ENCODE measurements at regions not wholly inside any gene's neighbourhood (a gene's known extent, or its start where the extent isn't known, plus 50 kb on each side); places are given as distances from the start of the nearest gene placed in this dataset.

DNA sequence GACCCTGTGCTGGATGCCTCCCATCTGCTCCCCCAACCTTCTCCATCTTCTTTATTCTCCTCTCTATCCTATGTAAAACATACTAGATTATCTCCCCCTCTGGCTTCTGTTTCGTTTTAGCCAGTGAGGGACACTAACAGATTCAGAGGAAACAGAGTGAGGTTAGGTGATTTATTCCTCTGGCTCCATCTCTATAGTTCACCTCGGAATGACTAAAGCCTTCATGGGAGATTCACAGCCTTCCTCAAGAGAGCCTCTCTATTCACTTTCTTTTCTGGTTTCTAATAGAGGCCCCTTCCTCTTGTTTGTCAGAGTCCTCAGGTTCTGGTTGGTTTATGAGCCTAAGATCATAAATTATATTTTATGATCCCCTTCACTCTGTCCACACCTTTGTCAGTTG is 633.1 kb upstream of the TYRP1 start:
- H3K36me3 ChIP-seq = no peaks in the 10 kb centered on the region
- no peaks in the 10 kb centered on the region for H3K4me1 ChIP-seq
- no peak overlapping the region for H3K27ac ChIP-seq
- H3K27me3 ChIP-seq (ENCODE audit: low read depth) = no peaks in the 10 kb centered on the region
- ATAC-seq (no peak), DNase-seq (no peak)
- TF ChIP-seq, protein P1, sequence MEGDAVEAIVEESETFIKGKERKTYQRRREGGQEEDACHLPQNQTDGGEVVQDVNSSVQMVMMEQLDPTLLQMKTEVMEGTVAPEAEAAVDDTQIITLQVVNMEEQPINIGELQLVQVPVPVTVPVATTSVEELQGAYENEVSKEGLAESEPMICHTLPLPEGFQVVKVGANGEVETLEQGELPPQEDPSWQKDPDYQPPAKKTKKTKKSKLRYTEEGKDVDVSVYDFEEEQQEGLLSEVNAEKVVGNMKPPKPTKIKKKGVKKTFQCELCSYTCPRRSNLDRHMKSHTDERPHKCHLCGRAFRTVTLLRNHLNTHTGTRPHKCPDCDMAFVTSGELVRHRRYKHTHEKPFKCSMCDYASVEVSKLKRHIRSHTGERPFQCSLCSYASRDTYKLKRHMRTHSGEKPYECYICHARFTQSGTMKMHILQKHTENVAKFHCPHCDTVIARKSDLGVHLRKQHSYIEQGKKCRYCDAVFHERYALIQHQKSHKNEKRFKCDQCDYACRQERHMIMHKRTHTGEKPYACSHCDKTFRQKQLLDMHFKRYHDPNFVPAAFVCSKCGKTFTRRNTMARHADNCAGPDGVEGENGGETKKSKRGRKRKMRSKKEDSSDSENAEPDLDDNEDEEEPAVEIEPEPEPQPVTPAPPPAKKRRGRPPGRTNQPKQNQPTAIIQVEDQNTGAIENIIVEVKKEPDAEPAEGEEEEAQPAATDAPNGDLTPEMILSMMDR (IDR thresholded peaks at IDR 0.05) = no peak
- no peak overlapping the region for H3K4me3 ChIP-seq
- intact Hi-C loops (cut with DNase I) = no loop called here
- peaks cover 6% of the 10 kb centered on the region for H3K9me3 ChIP-seq

DNA sequence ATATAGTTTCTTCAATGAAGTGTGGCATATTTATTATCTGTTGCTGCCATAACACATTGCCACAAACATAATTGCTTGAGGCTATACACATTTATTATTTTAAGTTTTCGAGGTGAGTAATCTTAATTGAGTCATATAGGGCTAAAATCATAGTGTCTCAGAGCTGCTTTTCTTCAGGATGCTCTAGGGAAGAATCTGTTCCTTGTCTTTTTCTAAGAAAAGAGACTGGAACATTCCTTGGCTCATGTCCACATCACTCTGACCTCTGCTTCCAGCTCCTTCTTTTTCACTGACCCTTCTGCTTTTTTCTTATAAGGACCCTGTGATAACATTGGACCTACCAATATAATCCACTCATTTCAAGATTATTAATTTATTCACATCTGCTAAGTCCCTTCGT is 632.4 kb upstream of the TYRP1 start:
- DNase-seq = no peak
- no peak overlapping the region for H3K27ac ChIP-seq
- ATAC-seq = no peak
- intact Hi-C loops (cut with DNase I) = no loop called here
- TF ChIP-seq, protein P1 (IDR thresholded peaks at IDR 0.05) = no peak
- no peaks in the 10 kb centered on the region for H3K36me3 ChIP-seq
- no peaks in the 10 kb centered on the region for H3K27me3 ChIP-seq (ENCODE audit: low read depth)
- no peaks in the 10 kb centered on the region for H3K9me3 ChIP-seq
- H3K4me3 ChIP-seq = no peak overlapping the region
- no peaks in the 10 kb centered on the region for H3K4me1 ChIP-seq

DNA sequence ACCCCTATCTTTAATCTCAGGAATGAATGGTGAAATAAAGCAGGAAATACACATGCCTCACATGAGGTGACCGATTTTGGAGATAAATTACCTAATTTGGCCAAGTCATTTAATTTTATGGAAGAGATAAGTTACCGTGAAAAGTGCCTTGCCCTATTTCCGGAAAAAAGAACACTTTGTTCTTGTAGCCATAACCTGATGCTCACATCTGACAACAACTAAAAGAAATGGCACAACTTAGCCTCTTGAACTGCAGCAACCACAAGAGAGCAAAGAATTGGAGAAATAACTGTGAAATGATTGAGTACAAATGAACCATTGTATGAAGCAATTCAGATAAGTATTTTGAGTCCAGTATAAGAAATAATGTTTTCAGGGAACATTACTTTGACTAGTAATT is 628.1 kb upstream of the TYRP1 start:
- TF ChIP-seq, protein P1 (IDR thresholded peaks at IDR 0.05) = no peak
- Histone ChIP-seq H3K36me3 (no peaks in the 10 kb centered on the region), H3K27ac (no peak overlapping the region), H3K27me3 (ENCODE audit: low read depth) (no peaks in the 10 kb centered on the region), H3K9me3 (no peaks in the 10 kb centered on the region), H3K4me1 (no peaks in the 10 kb centered on the region), H3K4me3 (no peak overlapping the region)
- ATAC-seq (no peak), DNase-seq (no peak)
- intact Hi-C loops (cut with DNase I) = no loop called here

DNA sequence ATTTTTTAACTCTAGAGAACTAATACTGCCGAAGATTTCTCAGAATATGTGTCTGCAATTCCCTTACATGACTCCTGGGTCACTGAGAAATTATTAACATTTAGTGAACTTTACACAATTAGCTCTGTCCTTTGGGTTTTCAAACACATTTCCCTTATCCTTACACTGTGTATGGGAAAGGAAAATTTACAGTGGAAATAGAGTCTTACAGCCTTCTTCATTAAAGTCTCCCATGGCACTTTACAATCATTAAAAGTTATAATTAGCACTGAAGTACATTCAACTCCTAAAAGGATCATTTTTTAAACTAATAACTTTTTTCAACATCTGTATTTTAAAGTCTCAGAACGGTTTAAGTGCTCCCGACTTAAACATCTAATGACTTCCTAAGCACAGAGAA is 627.5 kb upstream of the TYRP1 start:
- no peaks in the 10 kb centered on the region for H3K4me1 ChIP-seq
- TF ChIP-seq, protein P1 (IDR thresholded peaks at IDR 0.05) = no peak
- no peak overlapping the region for H3K4me3 ChIP-seq
- no peaks in the 10 kb centered on the region for H3K9me3 ChIP-seq
- intact Hi-C loops (cut with DNase I) = no loop called here
- ATAC-seq (no peak), DNase-seq (no peak)
- H3K27ac ChIP-seq = no peak overlapping the region
- no peaks in the 10 kb centered on the region for H3K36me3 ChIP-seq
- no peaks in the 10 kb centered on the region for H3K27me3 ChIP-seq (ENCODE audit: low read depth)

DNA sequence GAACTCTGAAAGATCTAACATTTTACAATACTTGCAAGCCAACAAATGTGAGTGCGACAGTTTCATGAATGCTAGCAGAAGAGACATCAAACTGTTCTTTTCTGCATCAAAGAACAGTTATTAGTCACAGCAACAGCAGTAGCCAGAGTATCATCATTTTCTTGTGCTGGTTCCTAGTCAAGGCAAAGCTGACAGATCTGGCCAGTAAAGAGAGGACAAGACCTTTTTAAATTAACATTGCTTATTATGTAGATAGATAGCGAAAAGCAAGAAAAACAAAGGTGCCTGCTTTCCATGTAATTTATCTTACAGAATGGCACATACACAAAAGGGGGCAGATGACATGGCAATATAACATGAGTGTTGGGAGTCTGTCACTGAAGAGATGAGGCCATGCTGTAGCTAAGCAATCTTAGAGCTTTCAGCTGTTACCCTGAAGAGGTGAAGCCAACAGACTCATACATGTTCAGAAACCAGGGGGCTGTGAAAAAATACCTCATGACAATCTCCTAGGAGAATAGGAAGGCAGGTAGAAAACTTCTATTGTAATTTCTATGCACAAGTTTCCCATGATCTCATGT is 626.6 kb upstream of the TYRP1 start:
- TF ChIP-seq, protein P1 (IDR thresholded peaks at IDR 0.05) = no peak
- Histone ChIP-seq H3K36me3 (no peaks in the 10 kb centered on the region), H3K27ac (no peak overlapping the region), H3K9me3 (no peaks in the 10 kb centered on the region), H3K4me3 (no peak overlapping the region), H3K4me1 (no peaks in the 10 kb centered on the region), H3K27me3 (ENCODE audit: low read depth) (no peaks in the 10 kb centered on the region)
- DNase-seq (no peak), ATAC-seq (no peak)
- intact Hi-C loops (cut with DNase I) = no loop called here

DNA sequence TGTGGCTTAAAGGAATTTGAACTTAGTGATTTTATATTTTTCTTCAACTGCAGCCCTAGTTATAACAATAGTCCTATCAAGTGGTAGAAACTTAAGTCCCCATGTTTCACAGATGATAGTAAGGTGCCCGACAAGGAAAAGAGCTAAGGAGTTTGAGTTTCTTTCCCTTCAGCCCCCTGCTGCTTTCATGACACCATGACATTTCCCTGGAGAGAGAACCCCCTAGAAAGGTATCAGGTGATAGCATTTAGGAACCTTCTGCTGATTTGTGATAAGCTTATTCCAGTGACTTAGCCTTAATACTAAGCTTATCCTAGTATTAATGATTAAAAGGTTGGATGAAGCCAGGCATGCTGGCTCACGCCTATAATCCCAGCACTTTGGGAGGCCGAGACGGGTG is 623.8 kb upstream of the TYRP1 start:
- Histone ChIP-seq H3K4me3 (no peak overlapping the region), H3K36me3 (no peaks in the 10 kb centered on the region), H3K9me3 (no peaks in the 10 kb centered on the region), H3K27me3 (ENCODE audit: low read depth) (no peaks in the 10 kb centered on the region), H3K27ac (no peak overlapping the region), H3K4me1 (no peaks in the 10 kb centered on the region)
- no peak for ATAC-seq
- TF ChIP-seq, protein P1 (IDR thresholded peaks at IDR 0.05) = no peak
- no peak for DNase-seq
- intact Hi-C loops (cut with DNase I) = no loop called here
